Effector memory CD4-positive, alpha-beta T cell (primary cell): ENCODE measurements at regions not wholly inside any gene's neighbourhood (a gene's known extent, or its start where the extent isn't known, plus 50 kb on each side); places are given as distances from the start of the nearest gene placed in this dataset.

Experiments
- DNase-seq, 3 donors: peaks; one replicate each; pipeline ENCODE4 v3.0.0-alpha.2; 2020
- H3K27ac ChIP-seq: 2 replicates; pipeline ENCODE4 v1.7.0; 2013; ENCODE audit warnings: mild to moderate bottlenecking, low read length, moderate library complexity; ENCODE audit not compliant: insufficient read depth, poor library complexity, severe bottlenecking
- H3K27me3 ChIP-seq: replicated peaks from 2 replicates; pipeline ENCODE4 v1.7.0; 2013; ENCODE audit warnings: mild to moderate bottlenecking, low read length; ENCODE audit not compliant: insufficient read depth, control insufficient read depth, poor library complexity, severe bottlenecking
- H3K36me3 ChIP-seq: 2 replicates; pipeline ENCODE4 v1.7.0; 2013; ENCODE audit warnings: mild to moderate bottlenecking, low read length, moderate library complexity; ENCODE audit not compliant: control insufficient read depth, insufficient read depth
- H3K4me1 ChIP-seq: 2 replicates; pipeline ENCODE4 v1.7.0; 2013; ENCODE audit warnings: low read length, mild to moderate bottlenecking; ENCODE audit not compliant: control insufficient read depth, insufficient read depth, poor library complexity, severe bottlenecking
- H3K4me3 ChIP-seq: 2 replicates; pipeline ENCODE4 v1.7.0; 2013; ENCODE audit warnings: low read length, low read depth, mild to moderate bottlenecking; ENCODE audit not compliant: insufficient read depth, poor library complexity, severe bottlenecking
- H3K9me3 ChIP-seq: 2 replicates; pipeline ENCODE4 v1.7.0; 2013; ENCODE audit warnings: mild to moderate bottlenecking, low read length, moderate library complexity; ENCODE audit not compliant: control insufficient read depth

GRCh38 chr5:156096259-156096658 is 230.7 kb upstream of the SGCD start:
- DNase-seq: no peak
- no peak overlapping the region for H3K27ac ChIP-seq
- no peaks in the 10 kb centered on the region for H3K27me3 ChIP-seq
- no peaks in the 10 kb centered on the region for H3K4me1 ChIP-seq
- H3K4me3 ChIP-seq: no peak overlapping the region
- H3K9me3 ChIP-seq: no peaks in the 10 kb centered on the region
- no peaks in the 10 kb centered on the region for H3K36me3 ChIP-seq

GRCh38 chr5:156103155-156103885 is 223.6 kb upstream of the SGCD start:
- Histone ChIP-seq H3K36me3 (no peaks in the 10 kb centered on the region), H3K4me3 (no peak overlapping the region), H3K27me3 (no peaks in the 10 kb centered on the region), H3K9me3 (no peaks in the 10 kb centered on the region), H3K27ac (no peak overlapping the region), H3K4me1 (no peaks in the 10 kb centered on the region)
- no peak for DNase-seq

GRCh38 chr5:156109317-156110023 is 217.5 kb upstream of the SGCD start:
- no peaks in the 10 kb centered on the region for H3K27me3 ChIP-seq
- no peaks in the 10 kb centered on the region for H3K36me3 ChIP-seq
- H3K4me1 ChIP-seq: no peaks in the 10 kb centered on the region
- no peak for DNase-seq
- no peaks in the 10 kb centered on the region for H3K9me3 ChIP-seq
- no peak overlapping the region for H3K27ac ChIP-seq
- H3K4me3 ChIP-seq: no peak overlapping the region

- H3K4me1 ChIP-seq: no peaks in the 10 kb centered on the region
- H3K4me3 ChIP-seq: no peak overlapping the region
- no peaks in the 10 kb centered on the region for H3K36me3 ChIP-seq
- DNase-seq: no peak
- H3K9me3 ChIP-seq: no peaks in the 10 kb centered on the region
- H3K27ac ChIP-seq: no peak overlapping the region
- no peaks in the 10 kb centered on the region for H3K27me3 ChIP-seq
These were observed 207.3 kb upstream of the SGCD start for GRCh38 chr5:156119692-156120091.

GRCh38 chr5:156120777-156121176 is 206.2 kb upstream of the SGCD start:
- no peak overlapping the region for H3K4me3 ChIP-seq
- no peaks in the 10 kb centered on the region for H3K27me3 ChIP-seq
- H3K36me3 ChIP-seq: no peaks in the 10 kb centered on the region
- DNase-seq: no peak
- H3K4me1 ChIP-seq: no peaks in the 10 kb centered on the region
- no peak overlapping the region for H3K27ac ChIP-seq
- H3K9me3 ChIP-seq: no peaks in the 10 kb centered on the region

GRCh38 chr5:156121234-156121633 is 205.7 kb upstream of the SGCD start:
- Histone ChIP-seq H3K27ac (no peak overlapping the region), H3K36me3 (no peaks in the 10 kb centered on the region), H3K4me1 (no peaks in the 10 kb centered on the region), H3K4me3 (no peak overlapping the region), H3K9me3 (no peaks in the 10 kb centered on the region), H3K27me3 (no peaks in the 10 kb centered on the region)
- no peak for DNase-seq

GRCh38 chr5:156121882-156122281 is 205.1 kb upstream of the SGCD start:
- no peaks in the 10 kb centered on the region for H3K4me1 ChIP-seq
- no peaks in the 10 kb centered on the region for H3K27me3 ChIP-seq
- no peaks in the 10 kb centered on the region for H3K9me3 ChIP-seq
- H3K27ac ChIP-seq: no peak overlapping the region
- DNase-seq: no peak
- no peak overlapping the region for H3K4me3 ChIP-seq
- H3K36me3 ChIP-seq: no peaks in the 10 kb centered on the region

GRCh38 chr5:156124708-156125107 is 202.3 kb upstream of the SGCD start:
- Histone ChIP-seq H3K27me3 (no peaks in the 10 kb centered on the region), H3K9me3 (no peaks in the 10 kb centered on the region), H3K27ac (no peak overlapping the region), H3K4me3 (no peak overlapping the region), H3K4me1 (no peaks in the 10 kb centered on the region), H3K36me3 (no peaks in the 10 kb centered on the region)
- no peak for DNase-seq

- DNase-seq: no peak
- H3K4me1 ChIP-seq: no peaks in the 10 kb centered on the region
- H3K4me3 ChIP-seq: no peak overlapping the region
- H3K27ac ChIP-seq: no peak overlapping the region
- no peaks in the 10 kb centered on the region for H3K9me3 ChIP-seq
- H3K27me3 ChIP-seq: no peaks in the 10 kb centered on the region
- no peaks in the 10 kb centered on the region for H3K36me3 ChIP-seq
These were observed 201.8 kb upstream of the SGCD start for GRCh38 chr5:156125118-156125517.

GRCh38 chr5:156126716-156127115 is 200.2 kb upstream of the SGCD start:
- no peak overlapping the region for H3K4me3 ChIP-seq
- H3K4me1 ChIP-seq: no peaks in the 10 kb centered on the region
- no peak for DNase-seq
- H3K27me3 ChIP-seq: no peaks in the 10 kb centered on the region
- H3K27ac ChIP-seq: no peak overlapping the region
- H3K9me3 ChIP-seq: no peaks in the 10 kb centered on the region
- no peaks in the 10 kb centered on the region for H3K36me3 ChIP-seq
